Esophagus (tissue), 2 donors: ENCODE measurements at regions not wholly inside any gene's neighbourhood (a gene's known extent, or its start where the extent isn't known, plus 50 kb on each side); places are given as distances from the start of the nearest gene placed in this dataset.

Experiments used
- H3K27ac ChIP-seq, 2 donors: one replicate each; pipeline ENCODE4 v1.5.1; 2013; ENCODE audit warnings: low read depth in 2 of 2, mild to moderate bottlenecking in 2 of 2, inconsistent platforms in 1 of 2, low read length in 1 of 2, moderate library complexity in 1 of 2
- H3K27me3 ChIP-seq, 2 donors: one replicate each; pipeline ENCODE4 v1.6.1; 2013; ENCODE audit warnings: low read length in 2 of 2, control low read depth in 1 of 2, mild to moderate bottlenecking in 1 of 2; ENCODE audit not compliant: insufficient read depth in 2 of 2, control insufficient read depth in 1 of 2
- H3K36me3 ChIP-seq, 2 donors: one replicate each; pipeline ENCODE4 v1.6.1; 2013; ENCODE audit warnings: low read length in 1 of 2; ENCODE audit not compliant: control insufficient read depth in 2 of 2, insufficient read depth in 2 of 2
- H3K4me1 ChIP-seq, 2 donors: one replicate each; pipeline ENCODE4 v1.6.1; 2013; ENCODE audit warnings: low read length in 1 of 2; ENCODE audit not compliant: control insufficient read depth in 2 of 2, insufficient read depth in 2 of 2
- H3K4me3 ChIP-seq, 2 donors: one replicate each; pipeline ENCODE4 v1.5.1; 2013; ENCODE audit warnings: low read length in 2 of 2, mild to moderate bottlenecking in 2 of 2, low read depth in 1 of 2, moderate library complexity in 1 of 2
- H3K9me3 ChIP-seq, 2 donors: one replicate each; pipeline ENCODE4 v1.6.1; 2013; ENCODE audit warnings: mild to moderate bottlenecking in 2 of 2, low read depth in 1 of 2, low read length in 1 of 2, moderate library complexity in 1 of 2; ENCODE audit not compliant: control insufficient read depth in 2 of 2, insufficient read depth in 1 of 2
- WGBS, 2 donors: extraction: QIAGEN DNeasy Blood & Tissue Kit; methylation state at CpG; one replicate each; pipeline ENCODE4 v1.1.7; 2013; 5-methylcytosine and 5-hydroxymethylcytosine counted together
- donor health status: healthy with polysubstance abuse.
- donor health status: Bipolar disorder and iron deficiency.

DNA sequence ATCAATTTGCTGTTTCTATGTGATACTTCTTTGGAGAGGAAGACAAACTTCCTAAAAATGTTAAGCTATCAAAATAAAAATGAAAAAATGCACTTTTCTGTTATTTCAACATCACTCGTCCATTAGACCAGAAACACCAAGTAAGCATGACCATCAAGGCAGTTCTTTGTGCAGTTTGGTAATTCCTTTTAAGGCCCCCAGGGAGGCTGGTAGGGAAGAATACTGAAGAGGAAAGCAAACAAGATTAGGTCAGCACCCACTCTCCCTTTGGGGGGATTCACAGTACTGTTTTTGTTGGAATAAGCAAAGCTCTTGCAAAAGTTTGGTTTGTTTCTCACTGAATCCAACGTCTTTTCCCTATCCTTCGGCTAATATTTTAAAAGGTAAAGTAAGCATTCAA lies 206.8 kb upstream of the SLC35B3 start:
- Histone ChIP-seq H3K27ac (no peak overlapping the region), H3K4me3 (no peak overlapping the region), H3K9me3 (no peaks in the 10 kb centered on the region), H3K36me3 (no peaks in the 10 kb centered on the region), H3K27me3 (no peaks in the 10 kb centered on the region), H3K4me1 (no peaks in the 10 kb centered on the region)
- WGBS, 2 donors = 68 to 79% methylated on average over 3 of the region's 3 CpGs

DNA sequence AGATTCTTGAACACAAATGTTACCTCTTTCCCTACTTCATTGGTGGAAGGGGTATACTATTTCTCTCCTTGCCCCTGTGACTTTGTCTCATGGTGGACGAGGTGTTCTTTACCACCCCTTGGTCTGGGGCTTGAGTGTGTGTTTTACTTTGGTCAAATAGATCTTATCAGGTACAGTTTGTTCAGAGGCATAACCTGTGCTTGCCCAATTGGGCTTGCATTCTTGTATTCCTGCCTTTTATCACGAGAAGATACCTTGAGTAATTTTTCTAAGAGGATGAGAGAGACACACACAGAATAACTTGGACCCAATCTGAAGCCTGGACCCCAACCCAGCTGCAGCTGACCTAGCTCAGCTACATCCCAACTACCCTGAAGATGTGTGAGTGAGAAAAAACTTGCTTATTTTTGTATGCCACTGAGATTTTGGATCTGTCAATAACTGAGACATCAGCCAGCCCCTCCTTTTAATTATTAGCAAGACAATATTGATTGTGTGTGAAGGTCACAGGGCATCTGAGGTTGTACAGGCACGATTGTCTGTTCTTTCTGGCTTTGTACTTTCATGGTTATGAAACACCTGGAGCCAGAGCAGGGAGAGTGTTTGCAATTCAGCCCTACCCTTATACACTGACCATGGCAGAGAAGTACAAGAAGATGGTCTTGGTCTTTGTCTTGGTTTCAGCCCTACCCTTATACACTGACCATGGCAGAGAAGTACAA lies 204.7 kb upstream of the SLC35B3 start:
- WGBS, 2 donors = 57 to 65% methylated on average over 3 of the region's 3 CpGs
- H3K27me3 ChIP-seq = no peaks in the 10 kb centered on the region
- no peak overlapping the region for H3K27ac ChIP-seq

DNA sequence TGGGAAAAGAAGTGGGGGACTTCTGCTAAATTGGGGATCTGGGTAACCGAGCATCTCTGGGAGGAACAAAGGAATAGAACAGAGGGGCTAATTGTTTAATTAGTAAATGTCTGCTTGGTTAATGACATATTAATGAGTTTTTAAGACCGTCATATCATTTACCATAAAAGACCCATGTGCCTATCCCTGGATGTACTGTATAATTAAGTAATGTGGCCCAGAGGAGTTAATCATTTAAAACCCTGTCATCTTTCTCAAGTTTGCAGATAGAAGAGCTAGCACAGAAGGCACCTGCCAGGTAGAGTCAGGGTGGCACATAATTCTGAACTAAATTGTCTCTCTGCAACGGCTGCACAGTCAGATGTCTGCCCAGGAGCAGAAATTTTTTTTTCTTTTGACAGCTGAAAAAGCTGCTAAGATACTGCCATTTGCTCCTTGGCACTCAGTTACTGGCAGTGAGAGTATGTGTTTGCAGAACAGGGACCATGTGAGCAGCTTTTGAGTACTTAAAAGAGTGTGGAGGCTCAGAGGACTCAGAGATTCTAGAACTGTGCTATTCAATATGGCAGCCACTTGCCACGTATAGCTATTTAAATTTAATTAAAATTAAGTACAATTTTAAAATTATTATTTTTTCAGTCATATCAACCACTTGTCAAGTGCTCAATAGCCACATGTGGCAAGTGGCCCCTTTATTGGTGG lies 202.7 kb upstream of the SLC35B3 start:
- Histone ChIP-seq H3K27ac (no peak overlapping the region), H3K36me3 (no peaks in the 10 kb centered on the region), H3K27me3 (no peaks in the 10 kb centered on the region), H3K4me1 (no peaks in the 10 kb centered on the region), H3K9me3 (no peaks in the 10 kb centered on the region), H3K4me3 (no peak overlapping the region)
- 75 to 79% methylated on average over 4 of the region's 4 CpGs for WGBS, 2 donors

More for the DNA sequence above, 204.7 kb upstream of the SLC35B3 start:
- H3K36me3 ChIP-seq = no peaks in the 10 kb centered on the region
- H3K4me1 ChIP-seq = no peaks in the 10 kb centered on the region
- H3K9me3 ChIP-seq = no peaks in the 10 kb centered on the region
- no peak overlapping the region for H3K4me3 ChIP-seq

DNA sequence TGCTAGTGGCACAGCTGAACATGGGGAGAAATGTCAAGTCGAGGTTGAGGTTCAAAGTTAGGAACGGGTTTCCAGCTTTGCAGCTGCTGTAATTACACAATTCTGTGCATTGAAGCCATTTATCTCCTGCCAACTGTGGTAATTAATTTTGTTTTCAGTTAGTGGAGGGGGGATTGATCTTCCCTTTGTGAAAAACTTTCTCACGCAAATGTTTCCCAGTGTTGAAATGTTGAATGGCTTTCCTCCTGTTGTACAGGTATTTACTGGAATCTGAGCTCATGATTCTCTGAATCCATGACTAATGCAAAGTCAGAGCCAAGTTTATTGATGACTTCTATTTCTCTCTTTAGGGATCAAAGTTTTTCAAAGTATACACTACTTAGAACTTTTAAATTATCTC lies 198.4 kb upstream of the SLC35B3 start:
- no peaks in the 10 kb centered on the region for H3K36me3 ChIP-seq
- H3K9me3 ChIP-seq = no peaks in the 10 kb centered on the region
- peaks cover 0 to 2% of the 10 kb centered on the region in 2 donors for H3K4me1 ChIP-seq
- peak overlapping the region in 1 of 2 donors; percentile 66 for H3K27ac ChIP-seq
- no peak overlapping the region for H3K4me3 ChIP-seq
- H3K27me3 ChIP-seq = no peaks in the 10 kb centered on the region
- WGBS, 2 donors = 40% methylated on average over 3 of the region's 3 CpGs

DNA sequence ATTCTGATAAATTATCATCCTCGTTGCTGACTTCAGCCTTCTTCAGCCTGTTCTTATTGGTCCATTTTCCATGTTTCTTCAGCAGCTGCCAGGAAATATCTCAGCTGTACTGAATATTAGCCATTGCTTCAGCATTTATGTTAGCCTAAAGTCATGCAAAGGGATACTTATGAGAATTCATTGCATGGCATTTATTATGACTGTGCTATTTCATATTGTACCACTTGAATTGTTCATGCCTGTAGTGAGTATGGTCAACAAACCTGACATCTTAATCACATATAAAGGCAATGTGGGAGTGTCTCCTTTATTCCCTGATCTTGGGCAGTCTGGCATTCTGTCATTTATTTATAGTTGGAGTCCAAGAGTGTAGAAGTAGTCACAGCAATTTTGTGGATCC lies 193.4 kb upstream of the SLC35B3 start:
- WGBS, 2 donors = 26 to 52% methylated on average over 1 of the region's 1 CpG
- no peak overlapping the region for H3K4me3 ChIP-seq
- H3K27ac ChIP-seq = peak overlapping the region in 1 of 2 donors; percentile 36

DNA sequence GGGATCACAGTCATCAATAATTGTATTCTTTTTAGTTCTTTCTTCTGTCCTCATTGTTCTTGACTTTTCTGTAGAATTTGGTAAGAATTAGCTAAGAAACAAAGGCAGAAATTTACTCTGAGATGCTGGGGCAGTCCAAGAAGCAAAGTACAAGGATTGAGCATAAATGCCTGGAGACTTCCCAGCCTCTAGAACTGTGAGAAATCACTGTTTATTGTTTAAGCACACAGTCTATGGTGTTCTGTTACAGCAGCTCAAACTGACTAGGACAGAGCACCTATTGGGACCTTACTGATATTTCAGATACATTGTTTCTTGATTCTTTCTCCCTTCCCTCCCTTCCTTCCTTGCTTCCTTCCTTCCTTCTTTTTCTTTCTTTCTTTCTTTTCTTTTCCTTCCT lies 192.7 kb upstream of the SLC35B3 start:
- Histone ChIP-seq H3K27ac (peak overlapping the region; percentile 49 to 88), H3K4me1 (peaks cover 0 to 4% of the 10 kb centered on the region in 2 donors), H3K36me3 (no peaks in the 10 kb centered on the region), H3K4me3 (no peak overlapping the region), H3K9me3 (no peaks in the 10 kb centered on the region), H3K27me3 (no peaks in the 10 kb centered on the region)

More for the DNA sequence above, 193.4 kb upstream of the SLC35B3 start:
- peaks cover 0 to 4% of the 10 kb centered on the region in 2 donors for H3K4me1 ChIP-seq
- H3K27me3 ChIP-seq = no peaks in the 10 kb centered on the region
- H3K36me3 ChIP-seq = no peaks in the 10 kb centered on the region
- no peaks in the 10 kb centered on the region for H3K9me3 ChIP-seq

DNA sequence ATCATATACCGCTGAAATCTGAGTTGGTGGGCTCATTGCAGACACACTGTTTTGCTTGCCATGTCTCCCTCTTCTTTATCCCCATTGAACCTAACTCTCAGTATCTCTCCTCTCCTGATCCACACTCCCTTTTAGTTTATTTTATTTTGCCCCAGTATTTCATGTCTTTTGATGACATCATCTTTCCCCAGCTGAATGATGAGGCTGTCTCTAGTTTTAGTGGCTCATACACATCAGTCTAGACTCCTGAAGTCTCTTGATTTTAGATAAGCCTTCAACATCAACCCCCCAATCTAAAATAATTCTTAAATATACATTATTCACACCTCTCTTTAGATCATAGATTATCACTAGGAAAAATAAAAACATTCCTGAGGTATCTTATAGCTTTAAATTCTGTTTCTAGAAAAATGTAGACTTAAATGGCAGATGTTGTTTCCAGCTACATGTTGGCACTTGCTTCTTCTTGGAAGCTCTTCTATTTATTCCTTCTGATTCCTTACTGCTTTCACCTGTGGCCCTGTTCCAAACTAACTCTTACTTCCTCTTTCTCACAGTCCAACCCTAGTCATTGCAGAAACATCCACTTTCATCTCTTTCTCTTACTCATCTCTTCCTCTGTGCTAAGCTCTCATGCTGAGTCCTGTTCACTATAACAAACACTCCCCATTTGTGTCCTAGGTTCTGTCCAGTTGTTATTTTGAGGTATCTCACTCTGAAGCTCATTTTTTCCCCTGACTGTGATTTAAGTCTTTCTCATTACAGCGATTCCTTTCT lies 191.9 kb upstream of the SLC35B3 start:
- H3K9me3 ChIP-seq = no peaks in the 10 kb centered on the region
- WGBS, 2 donors = 70 to 78% methylated on average over 2 of the region's 2 CpGs

DNA sequence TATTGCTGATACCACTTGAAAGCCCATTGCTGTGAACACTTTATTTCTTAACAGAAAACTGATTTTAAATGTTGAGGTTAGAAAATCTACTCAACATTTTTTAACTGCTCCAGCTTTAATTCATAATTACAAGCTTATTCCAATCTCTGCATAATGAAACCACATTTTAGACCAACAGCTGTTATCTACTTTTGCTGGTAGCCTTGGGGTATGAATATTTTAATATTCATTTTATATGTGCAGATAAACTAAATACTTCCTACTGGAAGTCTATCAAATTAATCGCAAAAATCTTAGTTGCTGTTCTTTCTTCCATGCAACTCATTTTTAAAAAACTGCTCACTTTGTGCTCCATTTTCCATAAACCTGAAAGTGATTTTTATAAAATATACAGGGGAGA lies 189.3 kb upstream of the SLC35B3 start:
- Histone ChIP-seq H3K4me1 (peaks cover 0 to 2% of the 10 kb centered on the region in 2 donors), H3K9me3 (peaks cover 0 to 3% of the 10 kb centered on the region in 2 donors)

More for the DNA sequence above, 191.9 kb upstream of the SLC35B3 start:
- Histone ChIP-seq H3K4me3 (no peak overlapping the region), H3K27ac (peak overlapping the region; percentile 55 to 71), H3K4me1 (peaks cover 0 to 2% of the 10 kb centered on the region in 2 donors), H3K27me3 (no peaks in the 10 kb centered on the region), H3K36me3 (no peaks in the 10 kb centered on the region)

DNA sequence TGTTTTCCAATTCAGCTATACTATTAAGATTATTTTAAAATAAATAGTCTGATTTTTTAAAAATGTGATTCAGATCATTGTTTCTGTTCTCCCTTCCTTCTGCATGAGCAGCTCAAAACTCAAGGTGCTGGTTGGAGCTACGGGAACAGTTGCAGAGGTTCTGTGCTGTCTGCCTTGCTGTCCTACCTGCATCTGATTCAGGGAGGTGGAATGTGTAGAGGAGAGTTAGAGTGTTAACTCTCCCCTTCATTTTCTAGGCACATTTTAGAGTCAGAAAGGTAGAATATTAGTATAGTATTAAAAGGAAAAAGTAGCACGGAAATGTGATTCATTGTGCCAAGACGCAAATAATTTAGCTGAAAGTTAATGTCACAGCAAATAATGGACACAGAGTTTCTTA lies 188.1 kb upstream of the SLC35B3 start:
- WGBS, 2 donors = 80 to 84% methylated on average over 3 of the region's 3 CpGs
- no peaks in the 10 kb centered on the region for H3K27me3 ChIP-seq
- no peak overlapping the region for H3K27ac ChIP-seq
- H3K4me1 ChIP-seq = peaks cover 0 to 2% of the 10 kb centered on the region in 2 donors
- no peaks in the 10 kb centered on the region for H3K36me3 ChIP-seq
- peaks cover 0 to 3% of the 10 kb centered on the region in 2 donors for H3K9me3 ChIP-seq
- H3K4me3 ChIP-seq = no peak overlapping the region

More for the DNA sequence above, 189.3 kb upstream of the SLC35B3 start:
- H3K27ac ChIP-seq = no peak overlapping the region
- H3K27me3 ChIP-seq = no peaks in the 10 kb centered on the region
- no peaks in the 10 kb centered on the region for H3K36me3 ChIP-seq
- WGBS, 2 donors = 82% methylated on average over 1 of the region's 1 CpG
- no peak overlapping the region for H3K4me3 ChIP-seq
